Brain microvascular endothelial cell (primary cell): ENCODE measurements at regions not wholly inside any gene's neighbourhood (a gene's known extent, or its start where the extent isn't known, plus 50 kb on each side); places are given as distances from the start of the nearest gene placed in this dataset.

Experiments
- DNase-seq: peaks from one replicate; pipeline ENCODE4 v3.0.0-alpha.2; 2020
- H3K27ac ChIP-seq: fragments of 250-450 bp; sonication (Bioruptor Pico); 2 replicates; pipeline ENCODE4 v1.5.1; 2020; ENCODE audit warnings: mild to moderate bottlenecking, moderate library complexity
- H3K27me3 ChIP-seq: fragments of 250-450 bp; sonication (Bioruptor Pico); replicated peaks from 2 replicates; pipeline ENCODE4 v1.5.1; 2020; ENCODE audit warnings: mild to moderate bottlenecking
- H3K36me3 ChIP-seq: fragments of 250-450 bp; sonication (Bioruptor Pico); replicated peaks from 2 replicates; pipeline ENCODE4 v1.5.1; 2020; ENCODE audit warnings: mild to moderate bottlenecking
- H3K4me3 ChIP-seq: 2 replicates; pipeline ENCODE4 v1.5.1; 2011; ENCODE audit warnings: low read depth, mild to moderate bottlenecking, control low read depth, low read length, moderate library complexity
- CTCF ChIP-seq: IDR thresholded peaks from 2 replicates; pipeline ENCODE4 v1.5.1; 2011; ENCODE audit warnings: low read depth, mild to moderate bottlenecking, moderate library complexity, low read length, control low read depth, inconsistent platforms; ENCODE audit errors: missing control alignments
- in situ Hi-C: cut with HindIII; loops from 2 replicates; pipeline ENCODE4 v1.10.0; 2017; ENCODE audit warnings: low sequenced_read_pairs, low pct_ligation_motif_present

GRCh38 chr3:193996641-193997089 is 139.3 kb upstream of the HES1 start:
- in situ Hi-C loops: no loop called here
- DNase-seq: no peak
- no peak overlapping the region for H3K4me3 ChIP-seq
- TF ChIP-seq CTCF: no peak
- H3K36me3 ChIP-seq: no peaks in the 10 kb centered on the region
- H3K27me3 ChIP-seq: peaks cover 63% of the 10 kb centered on the region
- H3K27ac ChIP-seq: no peak overlapping the region

DNA sequence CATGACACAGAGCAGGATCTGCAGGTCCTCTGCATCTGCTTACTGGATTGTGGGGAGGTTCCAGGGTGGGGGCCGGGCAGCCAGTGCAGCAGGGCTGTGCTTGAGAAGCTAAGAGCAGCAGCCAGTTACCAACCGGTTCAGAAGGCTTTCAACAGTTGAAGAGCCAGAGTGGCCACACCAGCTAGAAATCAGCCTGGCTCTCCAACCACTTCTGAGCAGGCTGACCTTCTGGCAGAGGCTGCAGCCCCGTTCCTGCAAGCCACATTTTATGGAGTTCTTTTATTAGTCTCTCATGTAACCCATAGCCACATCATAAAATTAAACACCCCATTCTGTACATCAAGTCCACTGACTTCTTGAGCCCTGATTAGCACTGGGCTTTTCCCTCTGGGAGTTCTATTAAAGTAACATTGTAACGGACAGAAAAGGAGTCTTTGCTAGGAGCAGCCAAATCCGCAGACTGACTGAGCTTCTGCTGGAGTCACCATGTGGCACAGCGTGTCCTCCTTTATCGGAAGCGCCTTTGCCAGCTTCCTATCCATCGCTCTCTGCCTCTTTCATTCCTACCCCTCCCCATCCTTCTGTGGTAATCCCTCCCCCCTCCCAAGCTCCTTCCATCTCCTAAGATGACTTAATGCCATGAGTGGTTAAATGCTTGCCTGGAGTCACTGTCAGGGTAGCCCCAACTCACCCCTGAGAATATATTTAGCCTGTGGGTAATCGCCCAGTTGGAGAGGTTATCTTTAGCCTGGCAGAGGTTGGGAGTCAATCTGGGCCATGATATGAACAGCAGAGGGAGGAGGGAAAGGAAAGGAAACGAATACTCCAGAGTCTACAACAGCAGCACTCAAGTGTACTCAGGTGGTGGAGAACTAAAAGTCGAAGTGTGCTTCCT is 138.5 kb upstream of the HES1 start:
- TF ChIP-seq CTCF: no peak
- H3K36me3 ChIP-seq: no peaks in the 10 kb centered on the region
- H3K27ac ChIP-seq: no peak overlapping the region
- peaks cover 58% of the 10 kb centered on the region for H3K27me3 ChIP-seq
- H3K4me3 ChIP-seq: no peak overlapping the region
- DNase-seq: no peak
- in situ Hi-C loops: no loop called here

GRCh38 chr3:193998123-193998448 is 137.9 kb upstream of the HES1 start:
- H3K4me3 ChIP-seq: no peak overlapping the region
- H3K27ac ChIP-seq: no peak overlapping the region
- TF ChIP-seq CTCF: no peak
- peaks cover 53% of the 10 kb centered on the region for H3K27me3 ChIP-seq
- DNase-seq: no peak
- no peaks in the 10 kb centered on the region for H3K36me3 ChIP-seq
- in situ Hi-C loops: no loop called here

GRCh38 chr3:193998628-193999195 is 137.2 kb upstream of the HES1 start:
- no peaks in the 10 kb centered on the region for H3K36me3 ChIP-seq
- no peak overlapping the region for H3K4me3 ChIP-seq
- DNase-seq: no peak
- H3K27ac ChIP-seq: no peak overlapping the region
- no peak for TF ChIP-seq CTCF
- in situ Hi-C loops: no loop called here
- peaks cover 48% of the 10 kb centered on the region for H3K27me3 ChIP-seq

DNA sequence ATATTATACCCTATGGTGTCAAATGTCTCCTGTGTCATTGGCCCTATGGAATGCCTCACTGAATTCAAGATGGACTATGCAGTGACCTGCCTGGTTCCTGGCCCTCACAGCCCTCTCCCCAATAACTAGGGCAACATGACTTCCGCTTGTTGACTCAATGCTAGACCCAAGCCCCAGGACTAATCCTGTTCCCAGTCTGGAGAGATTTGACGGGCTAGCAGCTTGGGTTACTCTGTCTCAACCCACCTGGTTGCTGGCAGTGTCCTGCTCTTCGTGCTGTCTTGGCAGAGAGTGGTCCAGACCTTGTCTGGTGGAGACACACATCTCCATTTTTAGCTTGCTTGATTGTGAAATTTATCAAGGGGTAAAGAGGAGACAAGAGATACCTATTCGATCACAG is 135.8 kb upstream of the HES1 start:
- in situ Hi-C loops: no loop called here
- Histone ChIP-seq H3K4me3 (no peak overlapping the region), H3K27ac (no peak overlapping the region), H3K36me3 (no peaks in the 10 kb centered on the region), H3K27me3 (peaks cover 40% of the 10 kb centered on the region)
- TF ChIP-seq CTCF: no peak
- DNase-seq: no peak
